ENCODE measurements at regions not wholly inside any gene's neighbourhood (a gene's known extent, or its start where the extent isn't known, plus 50 kb on each side); places are given as distances from the start of the nearest gene placed in this dataset.
"Not testable (repeated sequence)": the region's sequence is repeated elsewhere in the genome, so short reads cannot be mapped to it uniquely, and the experiment has no call there.

DNA sequence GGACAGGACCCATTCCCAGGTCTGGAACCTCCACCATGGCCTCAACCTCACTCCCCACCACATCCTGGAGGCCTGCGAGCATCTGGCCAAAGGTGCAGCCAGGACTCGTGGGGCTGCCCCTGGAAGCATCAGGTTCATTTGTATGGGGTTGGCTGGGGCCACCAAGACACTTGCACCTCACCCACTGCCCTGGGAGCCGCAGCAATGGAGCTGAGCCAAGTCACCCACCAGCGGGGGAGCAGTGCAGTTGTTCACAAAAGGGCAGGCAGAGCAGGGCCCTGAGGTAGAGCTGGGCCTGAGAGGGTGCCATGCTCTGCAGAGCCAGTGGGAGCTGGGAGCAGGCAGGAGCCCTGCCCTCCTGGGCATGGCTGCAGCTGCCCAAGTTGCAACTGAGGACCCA, 163.5 kb downstream of the FAM47A start:
- no peak for TF ChIP-seq POLR2A (IDR thresholded peaks at IDR 0.05)
- no peak for TF ChIP-seq CTCF (IDR thresholded peaks at IDR 0.05)
- peaks cover 0 to 4% (median 0%) of the 10 kb centered on the region in 4 donors for H3K9me3 ChIP-seq
- no peak overlapping the region for H3K27ac ChIP-seq
- no peak overlapping the region for H3K4me3 ChIP-seq
- H3K27me3 ChIP-seq: no peaks in the 10 kb centered on the region
- no peaks in the 10 kb centered on the region for H3K4me1 ChIP-seq
- H3K36me3 ChIP-seq: no peaks in the 10 kb centered on the region
- DNase-seq: no peak

DNA sequence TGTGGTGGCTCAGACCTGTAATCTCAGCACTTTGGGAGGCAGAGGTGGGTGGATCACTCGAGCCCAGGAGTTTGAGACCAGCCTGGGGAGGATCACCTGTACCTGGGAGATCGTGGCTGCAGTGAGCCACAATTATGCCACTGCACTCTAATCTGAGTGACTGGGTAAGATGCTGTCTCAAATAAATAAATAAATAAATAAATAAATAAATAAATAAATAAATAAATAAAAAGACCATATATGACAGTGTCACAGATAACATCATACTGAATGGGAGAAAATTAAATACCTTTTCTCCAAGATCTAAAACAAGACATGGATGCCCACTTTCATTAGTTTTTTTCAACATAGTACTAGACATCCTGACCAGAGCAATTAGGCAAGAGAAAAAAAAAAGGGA, 182.8 kb downstream of the FAM47A start:
- TF ChIP-seq POLR2A (IDR thresholded peaks at IDR 0.05): no peak
- TF ChIP-seq CTCF (IDR thresholded peaks at IDR 0.05): no peak
- DNase-seq: no peak
- no peaks in the 10 kb centered on the region for H3K9me3 ChIP-seq
- no peaks in the 10 kb centered on the region for H3K27me3 ChIP-seq
- H3K36me3 ChIP-seq: no peaks in the 10 kb centered on the region
- no peak overlapping the region for H3K4me3 ChIP-seq
- H3K27ac ChIP-seq: no peak overlapping the region
- H3K4me1 ChIP-seq: no peaks in the 10 kb centered on the region

GRCh38 chrX:33926249-33926648, 205.9 kb downstream of the FAM47A start:
- not testable (repeated sequence) for H3K27ac ChIP-seq, H3K36me3 ChIP-seq, H3K9me3 ChIP-seq, H3K4me1 ChIP-seq, H3K27me3 ChIP-seq, DNase-seq, H3K4me3 ChIP-seq

- no peaks in the 10 kb centered on the region for H3K36me3 ChIP-seq
- no peaks in the 10 kb centered on the region for H3K27me3 ChIP-seq
- no peak for DNase-seq
- TF ChIP-seq POLR2A (IDR thresholded peaks at IDR 0.05): no peak
- no peak for TF ChIP-seq CTCF (IDR thresholded peaks at IDR 0.05)
- H3K4me3 ChIP-seq: no peak overlapping the region
- H3K27ac ChIP-seq: no peak overlapping the region
- H3K4me1 ChIP-seq: no peaks in the 10 kb centered on the region
- peaks cover 0 to 3% (median 0%) of the 10 kb centered on the region in 4 donors for H3K9me3 ChIP-seq
These were observed 208.9 kb downstream of the FAM47A start for GRCh38 chrX:33923262-33923661.

DNA sequence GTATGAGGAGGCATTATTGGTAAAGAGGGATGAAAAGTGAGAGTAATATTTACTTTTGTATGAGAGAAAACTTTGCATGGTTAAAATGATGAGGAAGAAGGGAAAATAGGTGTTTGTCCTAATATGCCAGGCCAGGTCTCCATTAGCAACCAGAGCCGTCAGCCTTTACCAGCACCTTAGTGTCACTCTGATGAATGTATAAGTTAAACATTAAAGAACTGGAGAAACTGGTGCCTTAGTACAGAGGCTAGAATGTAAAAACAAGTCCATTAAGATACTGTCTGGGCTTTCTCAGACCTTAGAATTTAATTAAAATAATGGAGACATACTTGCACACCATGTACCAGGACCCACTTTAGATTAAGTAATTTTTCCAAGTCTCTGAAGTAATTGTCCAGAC, 222.3 kb downstream of the FAM47A start:
- Histone ChIP-seq H3K9me3 (no peaks in the 10 kb centered on the region), H3K4me1 (no peaks in the 10 kb centered on the region), H3K27me3 (no peaks in the 10 kb centered on the region), H3K4me3 (no peak overlapping the region), H3K27ac (no peak overlapping the region), H3K36me3 (no peaks in the 10 kb centered on the region)
- DNase-seq: no peak
- TF ChIP-seq POLR2A (IDR thresholded peaks at IDR 0.05) (no peak), CTCF (IDR thresholded peaks at IDR 0.05) (no peak)

GRCh38 chrX:33908898-33909297, 223.2 kb downstream of the FAM47A start:
- Histone ChIP-seq H3K9me3 (no peaks in the 10 kb centered on the region), H3K36me3 (no peaks in the 10 kb centered on the region), H3K4me3 (no peak overlapping the region), H3K4me1 (no peaks in the 10 kb centered on the region), H3K27ac (no peak overlapping the region), H3K27me3 (no peaks in the 10 kb centered on the region)
- TF ChIP-seq CTCF (IDR thresholded peaks at IDR 0.05) (no peak), POLR2A (IDR thresholded peaks at IDR 0.05) (no peak)
- DNase-seq: no peak

Measured in Peyer's patch (tissue), 4 donors.